ENCODE measurements at regions not wholly inside any gene's neighbourhood (a gene's known extent, or its start where the extent isn't known, plus 50 kb on each side); places are given as distances from the start of the nearest gene placed in this dataset.

GRCh38 chr5:106312360-106312759 is 1358.4 kb downstream of the EFNA5 start:
- TF ChIP-seq EP300 (IDR thresholded peaks at IDR 0.05): no peak
- TF ChIP-seq POLR2A (IDR thresholded peaks at IDR 0.05): no peak
- no peak for TF ChIP-seq POLR2AphosphoS5 (IDR thresholded peaks at IDR 0.05)
- TF ChIP-seq CTCF (IDR thresholded peaks at IDR 0.05): no peak
- intact Hi-C loops (cut with DNase I; ENCODE audit: low total_unique reads): no loop called here
- no peak overlapping the region for H3K27ac ChIP-seq

GRCh38 chr5:106311230-106311915 is 1359.4 kb downstream of the EFNA5 start:
- H3K4me1 ChIP-seq: no peaks in the 10 kb centered on the region
- no peak overlapping the region for H3K4me3 ChIP-seq
- no peak for TF ChIP-seq POLR2AphosphoS5 (IDR thresholded peaks at IDR 0.05)
- TF ChIP-seq POLR2A (IDR thresholded peaks at IDR 0.05): no peak
- TF ChIP-seq CTCF (IDR thresholded peaks at IDR 0.05): no peak
- TF ChIP-seq EP300 (IDR thresholded peaks at IDR 0.05): no peak
- H3K9me3 ChIP-seq: no peaks in the 10 kb centered on the region
- no peaks in the 10 kb centered on the region for H3K27me3 ChIP-seq
- WGBS, 5 donors: 55 to 75% (median 65%) methylated on average over 2 of the region's 2 CpGs
- H3K27ac ChIP-seq: no peak overlapping the region
- DNase-seq: peak in 1 of 2 donors; percentile 47
- no peaks in the 10 kb centered on the region for H3K36me3 ChIP-seq
- intact Hi-C loops (cut with DNase I; ENCODE audit: low total_unique reads): no loop called here

More at GRCh38 chr5:106312360-106312759, 1358.4 kb downstream of the EFNA5 start:
- H3K27me3 ChIP-seq: no peaks in the 10 kb centered on the region
- H3K4me1 ChIP-seq: no peaks in the 10 kb centered on the region
- no peak overlapping the region for H3K4me3 ChIP-seq
- no peaks in the 10 kb centered on the region for H3K36me3 ChIP-seq
- no peak for DNase-seq
- no peaks in the 10 kb centered on the region for H3K9me3 ChIP-seq

- intact Hi-C loops (cut with DNase I; ENCODE audit: low total_unique reads): no loop called here
- Histone ChIP-seq H3K27ac (no peak overlapping the region), H3K4me1 (no peaks in the 10 kb centered on the region), H3K9me3 (no peaks in the 10 kb centered on the region), H3K27me3 (no peaks in the 10 kb centered on the region), H3K36me3 (no peaks in the 10 kb centered on the region), H3K4me3 (no peak overlapping the region)
- TF ChIP-seq CTCF (IDR thresholded peaks at IDR 0.05) (no peak), EP300 (IDR thresholded peaks at IDR 0.05) (no peak)
- 73 to 80% (median 74%) methylated on average over 5 of the region's 5 CpGs for WGBS, 5 donors
- no peak for DNase-seq
Measured at GRCh38 chr5:106307265-106307664, 1363.5 kb downstream of the EFNA5 start.

GRCh38 chr5:106306313-106307028 is 1364.3 kb downstream of the EFNA5 start:
- H3K4me3 ChIP-seq: no peak overlapping the region

More at GRCh38 chr5:106306313-106307028, 1364.3 kb downstream of the EFNA5 start:
- Histone ChIP-seq H3K4me1 (no peaks in the 10 kb centered on the region), H3K9me3 (no peaks in the 10 kb centered on the region), H3K36me3 (no peaks in the 10 kb centered on the region), H3K27ac (no peak overlapping the region), H3K27me3 (no peaks in the 10 kb centered on the region)
- no peak for TF ChIP-seq POLR2AphosphoS5 (IDR thresholded peaks at IDR 0.05)
- TF ChIP-seq CTCF (IDR thresholded peaks at IDR 0.05): no peak
- no peak for TF ChIP-seq POLR2A (IDR thresholded peaks at IDR 0.05)
- no peak for TF ChIP-seq EP300 (IDR thresholded peaks at IDR 0.05)
- 66 to 77% (median 69%) methylated on average over 4 of the region's 4 CpGs for WGBS, 5 donors
- DNase-seq: no peak
- intact Hi-C loops (cut with DNase I; ENCODE audit: low total_unique reads): no loop called here

All from stomach (tissue), 8 donors.